ENCODE measurements at regions not wholly inside any gene's neighbourhood (a gene's known extent, or its start where the extent isn't known, plus 50 kb on each side); places are given as distances from the start of the nearest gene placed in this dataset.
"Not testable (repeated sequence)": the region's sequence is repeated elsewhere in the genome, so short reads cannot be mapped to it uniquely, and the experiment has no call there.

GRCh38 chr2:140178234-140178633, 1398.0 kb upstream of the NXPH2 start:
- no peak for DNase-seq

GRCh38 chr2:140177086-140177485, 1396.9 kb upstream of the NXPH2 start:
- DNase-seq, result no peak

- DNase-seq, result no peak
Observed at GRCh38 chr2:140173790-140174189, 1393.6 kb upstream of the NXPH2 start.

GRCh38 chr2:140164449-140164848, 1384.3 kb upstream of the NXPH2 start:
- no peak for DNase-seq

GRCh38 chr2:140158259-140158658, 1378.1 kb upstream of the NXPH2 start:
- no peak for DNase-seq

GRCh38 chr2:140157816-140158215, 1377.6 kb upstream of the NXPH2 start:
- DNase-seq, result no peak

GRCh38 chr2:140154706-140155105, 1374.5 kb upstream of the NXPH2 start:
- no peak for DNase-seq

- no peak for DNase-seq
Observed at GRCh38 chr2:140154271-140154670, 1374.1 kb upstream of the NXPH2 start.

GRCh38 chr2:140144611-140145010, 1364.4 kb upstream of the NXPH2 start:
- DNase-seq, result no peak

- DNase-seq, result no peak
Observed at GRCh38 chr2:140138736-140139135, 1358.5 kb upstream of the NXPH2 start.

- DNase-seq, result no peak
Observed at GRCh38 chr2:140136861-140137260, 1356.7 kb upstream of the NXPH2 start.

- no peak for DNase-seq
Observed at GRCh38 chr2:140136366-140136765, 1356.2 kb upstream of the NXPH2 start.

- no peak for DNase-seq
Observed at GRCh38 chr2:140128909-140129308, 1348.7 kb upstream of the NXPH2 start.

GRCh38 chr2:140122001-140122400, 1341.8 kb upstream of the NXPH2 start:
- DNase-seq, result no peak

GRCh38 chr2:140117386-140117785, 1337.2 kb upstream of the NXPH2 start:
- DNase-seq, result no peak

GRCh38 chr2:140108706-140109475, 1328.7 kb upstream of the NXPH2 start:
- no peak for DNase-seq

- DNase-seq, result no peak
Observed at GRCh38 chr2:140091926-140092325, 1311.7 kb upstream of the NXPH2 start.

GRCh38 chr2:140086964-140087363, 1306.8 kb upstream of the NXPH2 start:
- no peak for DNase-seq

GRCh38 chr2:140085674-140086073, 1305.5 kb upstream of the NXPH2 start:
- DNase-seq, result no peak

- no peak for DNase-seq
Observed at GRCh38 chr2:140079038-140079437, 1298.8 kb upstream of the NXPH2 start.

- DNase-seq, result no peak
Observed at GRCh38 chr2:140076164-140076563, 1296.0 kb upstream of the NXPH2 start.

GRCh38 chr2:140073763-140074162, 1293.6 kb upstream of the NXPH2 start:
- DNase-seq, result not testable (repeated sequence)

GRCh38 chr2:140067661-140068060, 1287.5 kb upstream of the NXPH2 start:
- DNase-seq, result no peak

GRCh38 chr2:140064243-140064642, 1284.1 kb upstream of the NXPH2 start:
- no peak for DNase-seq

GRCh38 chr2:140063356-140063755, 1283.2 kb upstream of the NXPH2 start:
- DNase-seq, result no peak
